Kidney (tissue), 13 donors: ENCODE measurements at regions not wholly inside any gene's neighbourhood (a gene's known extent, or its start where the extent isn't known, plus 50 kb on each side); places are given as distances from the start of the nearest gene placed in this dataset.
A peak's percentile ranks its signal among the peaks of the same experiment; 100 is the strongest.

ENCODE experiments used
- DNase-seq, 5 donors: peaks; one replicate each; pipeline ENCODE4 v3.0.0-alpha.2; 2013 to 2020
- FAIRE-seq: peaks from 2 replicates; lab custom pipeline; 2012; peaks lifted over from hg19 to GRCh38; lab: Jason Lieb, UNC
- H3K27ac ChIP-seq, 2 donors: one replicate each; pipeline ENCODE4 v1.7.0; 2013; ENCODE audit warnings: low read depth in 2 of 2, low read length in 2 of 2, inconsistent platforms in 1 of 2
- H3K27me3 ChIP-seq: one replicate; pipeline ENCODE4 v1.7.1; 2013; ENCODE audit warnings: low read length, inconsistent platforms; ENCODE audit not compliant: control insufficient read depth, insufficient read depth
- H3K36me3 ChIP-seq, 3 donors: one replicate each; pipeline versions ENCODE4 v1.7.0 to v1.7.1; 2013; ENCODE audit warnings: low read length in 3 of 3, control low read depth in 1 of 3, inconsistent platforms in 1 of 3; ENCODE audit not compliant: insufficient read depth in 3 of 3, control insufficient read depth in 2 of 3
- H3K4me1 ChIP-seq, 3 donors: one replicate each; pipeline versions ENCODE4 v1.7.0 to v1.7.1; 2013; ENCODE audit warnings: low read length in 3 of 3, inconsistent platforms in 1 of 3, low read depth in 1 of 3; ENCODE audit not compliant: control insufficient read depth in 2 of 3, insufficient read depth in 2 of 3
- H3K4me3 ChIP-seq, 3 donors: one replicate each; pipeline versions ENCODE4 v1.7.0 to v1.8.1; 2013; ENCODE audit warnings: low read length in 3 of 3, control low read depth in 1 of 3, inconsistent platforms in 1 of 3
- H3K9ac ChIP-seq, 3 donors: one replicate each; pipeline versions ENCODE4 v1.7.0 to v1.7.1; 2013; ENCODE audit warnings: low read length in 3 of 3, control low read depth in 1 of 3, inconsistent platforms in 1 of 3
- H3K9me3 ChIP-seq, 3 donors: one replicate each; pipeline versions ENCODE4 v1.7.0 to v1.7.1; 2013; ENCODE audit warnings: low read length in 3 of 3, control low read depth in 1 of 3, inconsistent platforms in 1 of 3; ENCODE audit not compliant: control insufficient read depth in 2 of 3, insufficient read depth in 1 of 3
- CTCF ChIP-seq: IDR thresholded peaks from 3 replicates; pipeline ENCODE4 v1.5.1; 2012; ENCODE audit warnings: mild to moderate bottlenecking, moderate library complexity, borderline replicate concordance; ENCODE audit not compliant: insufficient read depth; ENCODE audit errors: extremely low read depth
- intact Hi-C: fragments of 100-400 bp; cut with DNase I; formaldehyde crosslinking; loops from one replicate; pipeline ENCODE4 v1.11.1; 2022
- donor health status: control.
- donor health status: control.
- donor health status: control.
- donor health status: control.
- donor health status: control.
- donor health status: DM: yes; HTN: yes; CAD: no.
- donor health status: Normal renal cell carcinoma (clear cell type).

- H3K9ac ChIP-seq: no peak overlapping the region
- FAIRE-seq (no peak), DNase-seq (no peak)
- H3K36me3 ChIP-seq: no peaks in the 10 kb centered on the region
- H3K9me3 ChIP-seq: peaks cover 0 to 4% (median 3%) of the 10 kb centered on the region in 3 donors
- no peak overlapping the region for H3K4me3 ChIP-seq
- H3K27ac ChIP-seq: no peak overlapping the region
- H3K27me3 ChIP-seq: no peaks in the 10 kb centered on the region
- no peak for TF ChIP-seq CTCF
- intact Hi-C loops: no loop called here
- no peaks in the 10 kb centered on the region for H3K4me1 ChIP-seq
These were observed 507.6 kb downstream of the NR2F2 start for GRCh38 chr15:96838081-96838480.

GRCh38 chr15:96849271-96849900, 518.9 kb downstream of the NR2F2 start:
- no peak for FAIRE-seq
- Histone ChIP-seq H3K27me3 (no peaks in the 10 kb centered on the region), H3K4me3 (no peak overlapping the region), H3K9ac (no peak overlapping the region), H3K9me3 (no peaks in the 10 kb centered on the region), H3K36me3 (no peaks in the 10 kb centered on the region), H3K27ac (no peak overlapping the region), H3K4me1 (no peaks in the 10 kb centered on the region)
- intact Hi-C loops: no loop called here
- TF ChIP-seq CTCF: no peak
- DNase-seq: peak in 4 of 5 donors; percentile 27 to 81 (median 62)

- intact Hi-C loops: no loop called here
- H3K4me3 ChIP-seq: no peak overlapping the region
- peak in 1 of 5 donors; percentile 58 for DNase-seq
- no peaks in the 10 kb centered on the region for H3K4me1 ChIP-seq
- no peaks in the 10 kb centered on the region for H3K27me3 ChIP-seq
- H3K9ac ChIP-seq: no peak overlapping the region
- H3K9me3 ChIP-seq: no peaks in the 10 kb centered on the region
- no peaks in the 10 kb centered on the region for H3K36me3 ChIP-seq
- H3K27ac ChIP-seq: no peak overlapping the region
- TF ChIP-seq CTCF: no peak
- FAIRE-seq: no peak
These were observed 521.1 kb downstream of the NR2F2 start for GRCh38 chr15:96851613-96852012.

GRCh38 chr15:96858694-96859093, 528.2 kb downstream of the NR2F2 start:
- no peak for TF ChIP-seq CTCF
- intact Hi-C loops: no loop called here
- no peak overlapping the region for H3K4me3 ChIP-seq
- no peaks in the 10 kb centered on the region for H3K9me3 ChIP-seq
- no peak overlapping the region for H3K9ac ChIP-seq
- H3K36me3 ChIP-seq: no peaks in the 10 kb centered on the region
- FAIRE-seq: no peak
- no peaks in the 10 kb centered on the region for H3K27me3 ChIP-seq
- no peaks in the 10 kb centered on the region for H3K4me1 ChIP-seq
- DNase-seq: peak in 3 of 5 donors; percentile 20 to 34 (median 29)
- no peak overlapping the region for H3K27ac ChIP-seq
